ENCODE measurements at regions not wholly inside any gene's neighbourhood (a gene's known extent, or its start where the extent isn't known, plus 50 kb on each side); places are given as distances from the start of the nearest gene placed in this dataset.

GRCh38 chr3:165519687-165520086, 317.5 kb downstream of the BCHE start:
- TF ChIP-seq PATZ1 (CRISPR knock-in tag; IDR thresholded peaks at IDR 0.05; ENCODE audit: borderline replicate concordance): no peak
- TF ChIP-seq CSRNP3 (CRISPR knock-in tag; IDR thresholded peaks at IDR 0.05): no peak
- no peak for TF ChIP-seq TCF4 (CRISPR knock-in tag; IDR thresholded peaks at IDR 0.05; ENCODE audit: borderline replicate concordance)
- no peak for TF ChIP-seq ZFP30 (CRISPR knock-in tag; IDR thresholded peaks at IDR 0.05)
- no peak for TF ChIP-seq BACH2 (CRISPR knock-in tag; IDR thresholded peaks at IDR 0.05; ENCODE audit: borderline replicate concordance)
- no peak for TF ChIP-seq ARNTL (CRISPR knock-in tag; IDR thresholded peaks at IDR 0.05; ENCODE audit: borderline replicate concordance, low read depth)
- no peak for TF ChIP-seq GLIS3 (CRISPR knock-in tag; IDR thresholded peaks at IDR 0.05)
- no peak for TF ChIP-seq OSR1 (CRISPR knock-in tag; IDR thresholded peaks at IDR 0.05)
- TF ChIP-seq CREB5 (CRISPR knock-in tag; IDR thresholded peaks at IDR 0.05; ENCODE audit: low read depth): no peak
- TF ChIP-seq ISL1 (CRISPR knock-in tag; IDR thresholded peaks at IDR 0.05): no peak
- no peak for TF ChIP-seq ZFP3 (CRISPR knock-in tag; IDR thresholded peaks at IDR 0.05)
- no peak for TF ChIP-seq CSDC2 (CRISPR knock-in tag; IDR thresholded peaks at IDR 0.05)
